Pulmonary artery endothelial cell (primary cell): ENCODE measurements at regions not wholly inside any gene's neighbourhood (a gene's known extent, or its start where the extent isn't known, plus 50 kb on each side); places are given as distances from the start of the nearest gene placed in this dataset.
A peak's percentile ranks its signal among the peaks of the same experiment; 100 is the strongest.
"Not testable (repeated sequence)": the region's sequence is repeated elsewhere in the genome, so short reads cannot be mapped to it uniquely, and the experiment has no call there.

Experiments used
- DNase-seq: peaks from one replicate; pipeline ENCODE4 v3.0.0-alpha.2; 2011; ENCODE audit warnings: low read depth, low spot score

GRCh38 chr5:15023846-15024245 is 152.3 kb upstream of the ANKH start:
- DNase-seq = no peak

DNA sequence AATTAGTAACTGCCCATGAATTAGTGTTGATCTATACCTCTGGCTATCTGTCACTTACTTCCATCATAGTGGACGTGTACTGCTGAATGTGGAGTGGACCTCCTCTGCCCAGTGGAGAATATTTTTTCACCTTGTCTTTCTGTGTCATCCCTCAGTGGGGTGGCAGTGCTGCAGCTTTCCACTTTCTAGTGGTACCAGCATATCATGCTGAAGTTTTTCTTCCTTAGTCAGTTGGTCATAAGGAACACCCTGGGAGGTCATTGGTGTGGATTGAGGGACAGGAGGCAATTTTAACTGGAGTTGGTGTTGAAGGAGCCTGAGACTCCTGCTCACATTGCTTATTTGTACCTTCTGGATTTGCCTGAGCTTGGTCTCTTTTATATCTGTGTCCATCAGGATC is 151.7 kb upstream of the ANKH start:
- DNase-seq = no peak

DNA sequence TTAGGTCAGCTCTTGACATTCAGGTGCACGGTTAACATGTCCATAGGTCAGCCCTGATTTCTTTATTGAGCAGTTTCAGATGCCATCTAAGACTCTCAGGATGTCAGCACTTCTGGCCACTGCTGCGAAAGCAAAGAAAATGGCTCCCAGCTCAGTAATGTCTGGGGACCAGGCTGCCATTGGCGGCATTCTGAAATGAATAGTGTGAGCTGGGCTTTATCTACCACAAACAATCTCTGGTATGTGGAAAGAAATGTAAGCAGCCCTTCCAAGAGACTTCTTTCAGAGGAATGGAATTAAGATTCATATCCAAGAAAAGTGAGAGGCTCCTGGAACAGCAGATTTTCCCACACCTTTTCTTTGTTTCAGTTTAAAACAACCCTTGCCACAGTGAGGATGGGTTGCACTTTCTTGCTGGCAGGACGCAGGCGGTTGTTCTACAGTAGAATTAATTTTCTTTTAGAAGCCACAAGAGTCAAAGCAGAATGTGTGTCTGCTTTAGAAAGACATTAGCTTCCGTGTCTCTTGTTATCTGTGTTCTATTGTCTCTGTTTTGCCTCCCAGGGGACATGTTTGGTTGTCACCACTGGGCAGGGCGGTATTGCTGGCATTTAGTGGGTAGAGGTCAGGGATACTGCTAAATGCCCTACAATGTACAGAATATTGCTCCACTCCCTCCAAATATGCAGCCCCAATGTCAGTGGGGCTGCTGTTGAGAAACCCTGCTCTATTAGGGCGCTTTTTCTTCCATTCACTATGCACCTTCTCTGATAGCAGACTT is 149.9 kb upstream of the ANKH start:
- no peak for DNase-seq

- no peak for DNase-seq
Observed at GRCh38 chr5:15020736-15021135, 149.2 kb upstream of the ANKH start.

DNA sequence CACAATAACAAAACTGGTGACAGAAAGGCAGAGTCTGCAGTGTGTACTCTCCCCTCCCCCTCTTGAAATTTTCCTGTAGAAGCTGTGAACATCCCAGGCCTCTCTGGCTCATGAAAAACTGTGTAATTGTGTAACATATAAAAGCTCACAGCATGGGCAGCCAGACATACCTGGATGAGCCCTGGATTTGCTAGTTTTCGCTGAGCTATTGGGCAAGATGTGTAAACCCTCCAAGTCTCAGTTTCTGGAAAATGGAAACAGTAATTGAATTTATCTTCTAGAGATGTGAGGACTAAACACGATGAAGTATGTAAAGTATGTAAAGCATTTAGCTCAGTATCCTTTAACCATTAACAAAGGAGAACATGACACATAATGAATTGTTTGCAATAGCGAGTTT is 143.2 kb upstream of the ANKH start:
- no peak for DNase-seq

GRCh38 chr5:15013654-15014463 is 142.3 kb upstream of the ANKH start:
- peak; percentile 15 for DNase-seq

- DNase-seq = no peak
Observed at GRCh38 chr5:15012061-15012460, 140.5 kb upstream of the ANKH start.

GRCh38 chr5:15010936-15011335 is 139.4 kb upstream of the ANKH start:
- DNase-seq = no peak

- peak; percentile 79 for DNase-seq
Observed at GRCh38 chr5:15009420-15009819, 137.8 kb upstream of the ANKH start.

GRCh38 chr5:15008921-15009320 is 137.3 kb upstream of the ANKH start:
- DNase-seq = no peak

- DNase-seq = peak; percentile 77
Observed at GRCh38 chr5:15008476-15008875, 136.9 kb upstream of the ANKH start.

DNA sequence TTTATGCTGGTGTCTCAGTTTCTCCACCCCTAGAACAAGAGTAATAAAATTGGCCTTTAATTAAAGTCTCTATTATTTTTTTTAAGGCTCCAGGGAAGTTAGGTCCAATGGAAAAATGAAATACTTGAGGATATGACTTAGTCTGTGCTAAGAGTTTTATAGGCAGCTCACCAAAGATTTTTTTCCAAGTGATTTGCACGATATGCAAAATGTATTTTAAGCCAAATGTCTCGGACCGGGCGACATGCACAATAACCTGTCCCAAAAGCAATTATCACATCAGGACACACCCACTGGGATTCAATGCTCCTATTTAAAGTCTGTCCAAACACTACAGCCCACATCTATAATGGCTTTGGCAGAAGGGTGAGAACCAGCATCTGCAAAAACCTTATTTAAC is 136.1 kb upstream of the ANKH start:
- DNase-seq = no peak

DNA sequence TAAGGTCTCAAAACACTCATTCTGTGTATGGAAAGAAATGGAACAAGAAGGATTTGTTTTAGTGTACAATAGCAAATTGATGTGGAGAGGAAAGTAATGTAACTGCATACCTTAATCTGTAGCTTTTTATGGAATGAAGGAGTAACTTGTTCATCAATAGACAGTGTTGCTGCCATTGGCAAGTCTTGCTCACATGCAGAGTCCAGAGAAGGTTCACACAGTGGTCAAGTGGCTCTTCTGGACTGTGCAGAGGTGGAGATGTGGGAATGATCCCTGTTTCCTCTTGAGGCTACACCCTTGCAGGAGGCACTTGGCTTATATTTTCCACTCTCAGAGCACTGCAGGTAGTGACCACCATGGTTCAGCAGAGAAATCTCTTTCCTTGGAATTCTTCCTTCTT is 132.9 kb upstream of the ANKH start:
- no peak for DNase-seq

- DNase-seq = peak; percentile 39
Observed at GRCh38 chr5:15003511-15003920, 131.9 kb upstream of the ANKH start.

DNA sequence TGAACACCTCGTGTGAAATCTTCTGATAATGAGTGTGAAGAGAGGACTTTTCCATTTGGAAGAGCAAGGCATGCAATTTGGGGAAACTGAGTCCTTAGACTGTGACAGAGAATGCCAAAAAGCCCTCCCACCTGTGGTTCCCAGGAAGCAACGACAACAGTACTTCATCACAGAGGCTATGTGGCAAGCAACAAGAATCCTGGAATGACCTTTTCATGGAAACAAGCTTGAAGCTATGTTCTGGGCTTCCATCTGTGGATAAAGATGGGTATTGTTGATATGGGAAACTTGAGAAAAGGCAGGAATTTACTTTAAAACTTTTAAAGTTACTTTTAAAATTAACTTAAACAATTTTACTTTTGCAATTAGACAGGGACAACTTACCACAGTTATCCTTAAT is 131.2 kb upstream of the ANKH start:
- no peak for DNase-seq

- DNase-seq = no peak
Observed at GRCh38 chr5:15002173-15002572, 130.6 kb upstream of the ANKH start.

GRCh38 chr5:15001517-15001916 is 129.9 kb upstream of the ANKH start:
- DNase-seq = no peak

DNA sequence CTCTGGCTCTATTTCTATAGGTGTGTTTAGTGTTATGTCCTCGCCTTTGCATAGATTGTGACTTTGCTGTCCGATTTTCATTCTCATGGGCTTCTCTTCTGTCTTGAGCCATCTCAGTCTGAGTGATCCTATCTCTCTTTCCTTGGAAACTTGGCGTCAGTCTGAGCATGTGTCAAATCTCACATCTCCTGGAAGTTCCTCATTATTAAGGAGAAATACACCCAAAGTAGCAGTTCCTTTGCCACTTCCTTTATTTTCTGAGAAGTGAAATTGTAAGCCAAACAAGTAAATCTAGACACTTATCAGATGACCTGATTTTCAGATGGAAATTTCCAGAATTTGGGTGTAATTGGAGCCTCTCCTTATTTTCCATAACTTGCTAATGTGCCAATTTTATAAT is 126.9 kb upstream of the ANKH start:
- DNase-seq = no peak

DNA sequence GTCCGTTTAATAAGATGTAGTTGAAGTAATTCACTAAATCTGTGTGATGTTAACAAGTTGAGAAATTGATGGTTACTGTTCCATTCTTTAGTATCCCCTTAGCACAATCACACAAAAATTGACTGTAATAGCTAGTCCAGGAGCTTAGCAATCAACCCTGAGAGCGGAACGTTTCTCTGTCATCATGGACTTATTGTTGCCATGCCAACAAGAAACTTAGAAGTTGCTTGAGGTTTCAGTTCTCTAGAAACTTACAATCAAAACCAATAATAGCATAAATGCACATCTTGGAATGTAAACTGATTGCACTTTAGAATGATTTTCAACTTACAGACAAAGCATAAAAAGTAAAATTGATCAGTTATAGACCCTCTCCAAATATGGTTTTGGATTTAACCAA is 125.4 kb upstream of the ANKH start:
- no peak for DNase-seq

GRCh38 chr5:14995229-14995628 is 123.7 kb upstream of the ANKH start:
- no peak for DNase-seq

DNA sequence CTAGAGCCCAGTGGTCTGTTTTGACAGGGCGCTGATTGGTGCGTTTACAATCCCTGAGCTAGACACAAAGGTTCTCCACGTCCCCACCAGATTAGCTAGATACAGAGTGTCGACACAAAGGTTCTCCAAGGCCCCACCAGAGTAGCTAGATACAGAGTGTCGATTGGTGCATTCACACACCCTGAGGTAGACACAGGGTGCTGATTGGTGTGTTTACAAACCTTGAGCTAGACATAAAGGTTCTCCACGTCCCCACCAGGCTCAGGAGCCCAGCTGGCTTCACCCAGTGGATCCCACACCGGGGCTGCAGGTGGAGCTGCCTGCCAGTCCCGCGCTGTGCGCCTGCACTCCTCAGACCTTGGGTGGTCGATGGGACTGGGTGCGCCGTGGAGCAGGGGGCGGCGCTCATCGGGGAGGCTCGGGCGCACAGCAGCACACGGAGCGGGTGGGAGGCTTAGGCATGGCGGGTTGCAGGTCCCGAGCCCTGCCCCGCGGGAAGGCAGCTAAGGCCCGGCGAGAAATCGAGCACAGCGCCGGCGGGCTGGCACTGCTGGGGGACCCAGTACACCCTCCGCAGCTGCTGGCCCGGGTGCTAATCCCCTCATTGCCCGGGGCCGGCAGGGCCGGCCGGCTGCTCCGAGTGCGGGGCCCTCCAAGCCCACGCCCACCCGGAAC is 122.0 kb upstream of the ANKH start:
- DNase-seq = not testable (repeated sequence)

- not testable (repeated sequence) for DNase-seq
Observed at GRCh38 chr5:14992751-14993458, 121.3 kb upstream of the ANKH start.
